Keratinocyte (primary cell): ENCODE measurements at regions not wholly inside any gene's neighbourhood (a gene's known extent, or its start where the extent isn't known, plus 50 kb on each side); places are given as distances from the start of the nearest gene placed in this dataset.

ENCODE experiments used
- DNase-seq: peaks from one replicate; pipeline ENCODE4 v3.0.0-alpha.2; 2011; ENCODE audit warnings: low read depth, missing footprints, low spot score
- FAIRE-seq: peaks from 2 replicates; lab custom pipeline; 2011; peaks lifted over from hg19 to GRCh38; lab: Jason Lieb, UNC
- H2AFZ ChIP-seq: 2 replicates; pipeline ENCODE4 v1.6.0; 2012; ENCODE audit warnings: low read length, control low read depth, inconsistent platforms; ENCODE audit not compliant: control insufficient read depth
- H3K27ac ChIP-seq: 2 replicates; pipeline ENCODE4 v1.5.1; 2011; ENCODE audit warnings: low read length; ENCODE audit not compliant: control insufficient read depth, insufficient read depth
- H3K27me3 ChIP-seq: 3 replicates; pipeline ENCODE4 v1.6.0; 2011; ENCODE audit warnings: low read length; ENCODE audit not compliant: control insufficient read depth, insufficient read depth; ENCODE audit errors: extremely low read depth
- H3K36me3 ChIP-seq, 2 experiments: 2 replicates in 1 of 2; 3 replicates in 1 of 2; pipeline ENCODE4 v1.5.1; 2011; ENCODE audit warnings: low read length in 2 of 2, mild to moderate bottlenecking in 1 of 2; ENCODE audit not compliant: control insufficient read depth in 2 of 2, insufficient read depth in 2 of 2; ENCODE audit errors: extremely low read depth in 1 of 2
- H3K4me1 ChIP-seq: 3 replicates; pipeline ENCODE4 v1.5.1; 2011; ENCODE audit warnings: low read length; ENCODE audit not compliant: control insufficient read depth, insufficient read depth; ENCODE audit errors: extremely low read depth
- H3K4me2 ChIP-seq: 3 replicates; pipeline ENCODE4 v1.6.0; 2011; ENCODE audit warnings: low read depth, low read length; ENCODE audit not compliant: control insufficient read depth, insufficient read depth; ENCODE audit errors: extremely low read depth
- H3K4me3 ChIP-seq, 3 experiments: fragments of 200-600 bp in 1 of 3; sonication (generic) in 1 of 3; 2 replicates in 2 of 3; 3 replicates in 1 of 3; pipeline ENCODE4 v1.5.1; 2011 to 2016; ENCODE audit warnings: low read length in 3 of 3, mild to moderate bottlenecking in 3 of 3, control low read depth in 2 of 3, inconsistent platforms in 1 of 3, low read depth in 1 of 3, mixed read lengths in 1 of 3, mixed run types in 1 of 3, moderate library complexity in 1 of 3; ENCODE audit not compliant: control insufficient read depth in 2 of 3, insufficient read depth in 2 of 3; ENCODE audit errors: extremely low read depth in 1 of 3
- H3K79me2 ChIP-seq: 2 replicates; pipeline ENCODE4 v1.6.0; 2012; ENCODE audit warnings: low read length; ENCODE audit not compliant: control insufficient read depth, insufficient read depth
- H3K9ac ChIP-seq: 3 replicates; pipeline ENCODE4 v1.6.0; 2011; ENCODE audit warnings: low read length; ENCODE audit not compliant: control insufficient read depth, insufficient read depth; ENCODE audit errors: extremely low read depth
- H3K9me1 ChIP-seq: 3 replicates; pipeline ENCODE4 v1.6.0; 2011; ENCODE audit warnings: low read length; ENCODE audit not compliant: control insufficient read depth, insufficient read depth; ENCODE audit errors: extremely low read depth
- H3K9me3 ChIP-seq: 2 replicates; pipeline ENCODE4 v1.5.1; 2012; ENCODE audit warnings: low read depth, low read length; ENCODE audit not compliant: control insufficient read depth
- H4K20me1 ChIP-seq: 3 replicates; pipeline ENCODE4 v1.6.0; 2011; ENCODE audit warnings: low read length; ENCODE audit not compliant: control insufficient read depth, insufficient read depth; ENCODE audit errors: extremely low read depth
- CTCF ChIP-seq, 3 experiments: IDR thresholded peaks in 1 of 3; conservative IDR thresholded peaks in 1 of 3; optimal IDR thresholded peaks in 1 of 3; 2 replicates in 2 of 3; 3 replicates in 1 of 3; pipeline versions ENCODE3 to v1.5.1; 2011; ENCODE audit warnings: low read length in 3 of 3, mild to moderate bottlenecking in 3 of 3, moderate library complexity in 2 of 3, control low read depth in 1 of 3, inconsistent platforms in 1 of 3; ENCODE audit not compliant: insufficient read depth in 2 of 3; ENCODE audit errors: extremely low read depth in 1 of 3
- EZH2 ChIP-seq: IDR thresholded peaks from one replicate; pipeline ENCODE4 v1.6.1; 2012; ENCODE audit warnings: inconsistent platforms, mild to moderate bottlenecking, low read length, moderate library complexity
- dilution Hi-C: fragments of 300-500 bp; cut with MboI; formaldehyde crosslinking; loops from one replicate; pipeline ENCODE4 v1.7.0; 2020; ENCODE audit warnings: low sequenced_read_pairs; ENCODE audit not compliant: extremely low pct_ligation_motif_present

- Histone ChIP-seq H4K20me1 (no peaks in the 10 kb centered on the region), H3K9me3 (no peaks in the 10 kb centered on the region), H3K9ac (no peak overlapping the region), H3K4me1 (no peaks in the 10 kb centered on the region), H3K79me2 (no peaks in the 10 kb centered on the region), H3K27me3 (peaks cover 27% of the 10 kb centered on the region), H3K36me3 (no peaks in the 10 kb centered on the region), H3K4me3 (no peak overlapping the region), H3K9me1 (no peaks in the 10 kb centered on the region), H2AFZ (no peak overlapping the region), H3K27ac (no peak overlapping the region), H3K4me2 (no peak overlapping the region)
- dilution Hi-C loops: no loop called here
- TF ChIP-seq CTCF (optimal IDR thresholded peaks at IDR 0.05 in 1 of 3, IDR thresholded peaks at IDR 0.05 in 1 of 3, conservative IDR thresholded peaks at IDR 0.05 in 1 of 3; ENCODE audit: extremely low read depth in 1 of 3, insufficient read depth in 2 of 3, low read length in 3 of 3) (no peak), EZH2 (no peak)
- DNase-seq: no peak
- no peak for FAIRE-seq
Measured at GRCh38 chr11:69931994-69932910, 113.0 kb upstream of the FGF3 start.

GRCh38 chr11:69934861-69935494 is 115.8 kb upstream of the FGF3 start:
- no peak for DNase-seq
- dilution Hi-C loops: no loop called here
- H3K27me3 ChIP-seq: peaks cover 17% of the 10 kb centered on the region
- H3K36me3 ChIP-seq: no peaks in the 10 kb centered on the region
- FAIRE-seq: no peak
- no peaks in the 10 kb centered on the region for H3K9me3 ChIP-seq
- H3K79me2 ChIP-seq: no peaks in the 10 kb centered on the region
- H4K20me1 ChIP-seq: no peaks in the 10 kb centered on the region
- TF ChIP-seq EZH2 (no peak), CTCF (optimal IDR thresholded peaks at IDR 0.05 in 1 of 3, IDR thresholded peaks at IDR 0.05 in 1 of 3, conservative IDR thresholded peaks at IDR 0.05 in 1 of 3; ENCODE audit: extremely low read depth in 1 of 3, insufficient read depth in 2 of 3, low read length in 3 of 3) (no peak)
- no peak overlapping the region for H3K27ac ChIP-seq
- no peak overlapping the region for H3K9ac ChIP-seq
- H3K4me3 ChIP-seq: no peak overlapping the region
- H2AFZ ChIP-seq: no peak overlapping the region
- H3K9me1 ChIP-seq: no peaks in the 10 kb centered on the region
- no peak overlapping the region for H3K4me2 ChIP-seq
- no peaks in the 10 kb centered on the region for H3K4me1 ChIP-seq
